HG02970 (cell line): ENCODE measurements at regions not wholly inside any gene's neighbourhood (a gene's known extent, or its start where the extent isn't known, plus 50 kb on each side); places are given as distances from the start of the nearest gene placed in this dataset.
"Not testable (repeated sequence)": the region's sequence is repeated elsewhere in the genome, so short reads cannot be mapped to it uniquely, and the experiment has no call there.

Source experiments
- ATAC-seq: cut with Tn5 transposase; IDR thresholded peaks from one replicate; pipeline ENCODE4 v1.9.1; 2021; ENCODE audit warnings: mild to moderate bottlenecking, moderate library complexity, moderate number of reproducible peaks; ENCODE audit not compliant: unreplicated experiment, low FRiP score

- ATAC-seq = no peak
Observed at GRCh38 chr15:69552057-69552815, 99.6 kb downstream of the RPLP1 start.

- no peak for ATAC-seq
Observed at GRCh38 chr15:69553686-69554085, 101.1 kb downstream of the RPLP1 start.

- ATAC-seq = no peak
Observed at GRCh38 chr15:69554279-69554961, 101.8 kb downstream of the RPLP1 start.

- no peak for ATAC-seq
Observed at GRCh38 chr15:69555080-69555479, 102.5 kb downstream of the RPLP1 start.

- no peak for ATAC-seq
Observed at GRCh38 chr15:69556344-69556743, 103.7 kb downstream of the RPLP1 start.

- no peak for ATAC-seq
Observed at GRCh38 chr15:69557020-69557706, 104.5 kb downstream of the RPLP1 start.

GRCh38 chr15:69557707-69558409 lies 105.2 kb downstream of the RPLP1 start:
- no peak for ATAC-seq

- ATAC-seq = no peak
Observed at GRCh38 chr15:69559440-69560190, 107.0 kb downstream of the RPLP1 start.

GRCh38 chr15:69561071-69561784 lies 108.6 kb downstream of the RPLP1 start:
- ATAC-seq = no peak

- ATAC-seq = no peak
Observed at GRCh38 chr15:69562116-69562515, 109.5 kb downstream of the RPLP1 start.

- ATAC-seq = no peak
Observed at GRCh38 chr15:69562564-69562963, 109.9 kb downstream of the RPLP1 start.

- no peak for ATAC-seq
Observed at GRCh38 chr15:69565066-69565655, 112.5 kb downstream of the RPLP1 start.

- ATAC-seq = not testable (repeated sequence)
Observed at GRCh38 chr15:69567238-69567760, 114.7 kb downstream of the RPLP1 start.

- ATAC-seq = no peak
Observed at GRCh38 chr15:69568173-69569009, 115.8 kb downstream of the RPLP1 start.

- no peak for ATAC-seq
Observed at GRCh38 chr15:69570454-69570853, 117.8 kb downstream of the RPLP1 start.

- ATAC-seq = no peak
Observed at GRCh38 chr15:69570997-69571396, 118.4 kb downstream of the RPLP1 start.

- ATAC-seq = not testable (repeated sequence)
Observed at GRCh38 chr15:69573278-69573677, 120.7 kb downstream of the RPLP1 start.
